ENCODE measurements at regions not wholly inside any gene's neighbourhood (a gene's known extent, or its start where the extent isn't known, plus 50 kb on each side); places are given as distances from the start of the nearest gene placed in this dataset.

- TF ChIP-seq REST (IDR thresholded peaks at IDR 0.05; ENCODE audit: insufficient replicate concordance, low read depth) = no peak
- no peak for TF ChIP-seq GABPA (IDR thresholded peaks at IDR 0.05; ENCODE audit: low read depth)
- no peak for TF ChIP-seq SPI1 (IDR thresholded peaks at IDR 0.05; ENCODE audit: borderline replicate concordance, low read depth)
- TF ChIP-seq POLR2AphosphoS5 (IDR thresholded peaks at IDR 0.05; ENCODE audit: low read depth) = no peak
- TF ChIP-seq CTCF (IDR thresholded peaks at IDR 0.05; ENCODE audit: insufficient read depth, low read length) = no peak
- H3K4me3 ChIP-seq (replicated peaks; ENCODE audit: insufficient read depth, low read length) = no peak overlapping the region
- H3K27me3 ChIP-seq (ENCODE audit: insufficient read depth, poor library complexity, severe bottlenecking) = no peaks in the 10 kb centered on the region
- DNase-seq (ENCODE audit: low read depth in 1 of 2, low spot score in 1 of 2) = no peak
- H3K27ac ChIP-seq (replicated peaks) = no peak overlapping the region
Measured at GRCh38 chr6:91018586-91018985, 431.7 kb upstream of the MAP3K7 start.

- no peaks in the 10 kb centered on the region for H3K27me3 ChIP-seq (ENCODE audit: insufficient read depth, poor library complexity, severe bottlenecking)
- DNase-seq (ENCODE audit: low read depth in 1 of 2, low spot score in 1 of 2) = no peak
- no peak overlapping the region for H3K4me3 ChIP-seq (replicated peaks; ENCODE audit: insufficient read depth, low read length)
- TF ChIP-seq SPI1 (IDR thresholded peaks at IDR 0.05; ENCODE audit: borderline replicate concordance, low read depth) = no peak
- TF ChIP-seq REST (IDR thresholded peaks at IDR 0.05; ENCODE audit: insufficient replicate concordance, low read depth) = no peak
- TF ChIP-seq GABPA (IDR thresholded peaks at IDR 0.05; ENCODE audit: low read depth) = no peak
- no peak for TF ChIP-seq CTCF (IDR thresholded peaks at IDR 0.05; ENCODE audit: insufficient read depth, low read length)
- no peak for TF ChIP-seq POLR2AphosphoS5 (IDR thresholded peaks at IDR 0.05; ENCODE audit: low read depth)
- no peak overlapping the region for H3K27ac ChIP-seq (replicated peaks)
Measured at GRCh38 chr6:91013511-91013910, 426.6 kb upstream of the MAP3K7 start.

- no peak for TF ChIP-seq REST (IDR thresholded peaks at IDR 0.05; ENCODE audit: insufficient replicate concordance, low read depth)
- H3K27me3 ChIP-seq (ENCODE audit: insufficient read depth, poor library complexity, severe bottlenecking) = no peaks in the 10 kb centered on the region
- no peak overlapping the region for H3K4me3 ChIP-seq (replicated peaks; ENCODE audit: insufficient read depth, low read length)
- DNase-seq (ENCODE audit: low read depth in 1 of 2, low spot score in 1 of 2) = no peak
- H3K27ac ChIP-seq (replicated peaks) = no peak overlapping the region
Measured at GRCh38 chr6:90997076-90997475, 410.2 kb upstream of the MAP3K7 start.

GRCh38 chr6:90993770-90994169, 406.9 kb upstream of the MAP3K7 start:
- H3K27me3 ChIP-seq (ENCODE audit: insufficient read depth, poor library complexity, severe bottlenecking) = no peaks in the 10 kb centered on the region
- TF ChIP-seq POLR2AphosphoS5 (IDR thresholded peaks at IDR 0.05; ENCODE audit: low read depth) = no peak
- TF ChIP-seq SPI1 (IDR thresholded peaks at IDR 0.05; ENCODE audit: borderline replicate concordance, low read depth) = no peak
- no peak for TF ChIP-seq CTCF (IDR thresholded peaks at IDR 0.05; ENCODE audit: insufficient read depth, low read length)
- no peak for TF ChIP-seq REST (IDR thresholded peaks at IDR 0.05; ENCODE audit: insufficient replicate concordance, low read depth)
- TF ChIP-seq GABPA (IDR thresholded peaks at IDR 0.05; ENCODE audit: low read depth) = no peak
- no peak for DNase-seq (ENCODE audit: low read depth in 1 of 2, low spot score in 1 of 2)
- H3K4me3 ChIP-seq (replicated peaks; ENCODE audit: insufficient read depth, low read length) = no peak overlapping the region
- no peak overlapping the region for H3K27ac ChIP-seq (replicated peaks)
